ENCODE measurements at regions not wholly inside any gene's neighbourhood (a gene's known extent, or its start where the extent isn't known, plus 50 kb on each side); places are given as distances from the start of the nearest gene placed in this dataset.

- Histone ChIP-seq H3K36me3 (ENCODE audit: control insufficient read depth, insufficient read depth, low read length) (no peaks in the 10 kb centered on the region), H3K27me3 (ENCODE audit: control insufficient read depth, insufficient read depth, low read length) (no peaks in the 10 kb centered on the region), H3K4me3 (ENCODE audit: low read depth, low read length) (no peak overlapping the region), H3K9me3 (ENCODE audit: control insufficient read depth, insufficient read depth, low read length) (no peaks in the 10 kb centered on the region), H3K9ac (ENCODE audit: low read depth, low read length) (no peak overlapping the region), H3K4me1 (ENCODE audit: control insufficient read depth, insufficient read depth, low read length) (no peaks in the 10 kb centered on the region)
These were observed 1260.3 kb downstream of the EPHA7 start for GRCh38 chr6:92159046-92159445.

DNA sequence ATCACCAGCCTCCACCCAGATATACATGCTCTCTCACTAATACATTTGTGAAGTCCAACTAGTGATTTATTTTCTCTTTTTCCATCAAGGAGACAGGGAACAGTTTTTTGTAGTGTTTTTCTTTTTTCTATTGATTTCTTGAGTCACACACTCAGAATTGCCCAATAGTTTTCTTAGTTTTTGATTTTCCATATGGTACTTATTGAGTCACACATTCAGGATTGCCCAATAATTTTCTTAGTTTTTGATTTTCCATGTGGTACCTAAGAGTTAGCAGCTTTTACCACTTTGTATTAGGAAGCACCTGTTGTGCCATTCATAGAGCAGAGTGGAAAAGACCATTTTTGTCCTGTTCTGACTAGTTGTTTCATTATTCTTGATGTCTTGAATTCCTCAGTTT lies 1268.8 kb downstream of the EPHA7 start:
- Histone ChIP-seq H3K36me3 (ENCODE audit: control insufficient read depth, insufficient read depth, low read length) (no peaks in the 10 kb centered on the region), H3K4me3 (ENCODE audit: low read depth, low read length) (no peak overlapping the region), H3K9ac (ENCODE audit: low read depth, low read length) (no peak overlapping the region), H3K9me3 (ENCODE audit: control insufficient read depth, insufficient read depth, low read length) (no peaks in the 10 kb centered on the region), H3K27me3 (ENCODE audit: control insufficient read depth, insufficient read depth, low read length) (no peaks in the 10 kb centered on the region), H3K4me1 (ENCODE audit: control insufficient read depth, insufficient read depth, low read length) (no peaks in the 10 kb centered on the region)

- Histone ChIP-seq H3K9me3 (ENCODE audit: control insufficient read depth, insufficient read depth, low read length) (no peaks in the 10 kb centered on the region), H3K36me3 (ENCODE audit: control insufficient read depth, insufficient read depth, low read length) (no peaks in the 10 kb centered on the region), H3K4me1 (ENCODE audit: control insufficient read depth, insufficient read depth, low read length) (no peaks in the 10 kb centered on the region), H3K9ac (ENCODE audit: low read depth, low read length) (no peak overlapping the region), H3K27me3 (ENCODE audit: control insufficient read depth, insufficient read depth, low read length) (no peaks in the 10 kb centered on the region), H3K4me3 (ENCODE audit: low read depth, low read length) (no peak overlapping the region)
These were observed 1272.1 kb downstream of the EPHA7 start for GRCh38 chr6:92147246-92147645.

GRCh38 chr6:92139601-92140000 lies 1279.8 kb downstream of the EPHA7 start:
- Histone ChIP-seq H3K4me3 (ENCODE audit: low read depth, low read length) (no peak overlapping the region), H3K4me1 (ENCODE audit: control insufficient read depth, insufficient read depth, low read length) (no peaks in the 10 kb centered on the region), H3K27me3 (ENCODE audit: control insufficient read depth, insufficient read depth, low read length) (no peaks in the 10 kb centered on the region), H3K9ac (ENCODE audit: low read depth, low read length) (no peak overlapping the region), H3K9me3 (ENCODE audit: control insufficient read depth, insufficient read depth, low read length) (no peaks in the 10 kb centered on the region), H3K36me3 (ENCODE audit: control insufficient read depth, insufficient read depth, low read length) (no peaks in the 10 kb centered on the region)

- Histone ChIP-seq H3K36me3 (ENCODE audit: control insufficient read depth, insufficient read depth, low read length) (no peaks in the 10 kb centered on the region), H3K4me1 (ENCODE audit: control insufficient read depth, insufficient read depth, low read length) (no peaks in the 10 kb centered on the region), H3K4me3 (ENCODE audit: low read depth, low read length) (no peak overlapping the region), H3K9ac (ENCODE audit: low read depth, low read length) (no peak overlapping the region), H3K9me3 (ENCODE audit: control insufficient read depth, insufficient read depth, low read length) (no peaks in the 10 kb centered on the region), H3K27me3 (ENCODE audit: control insufficient read depth, insufficient read depth, low read length) (no peaks in the 10 kb centered on the region)
These were observed 1286.4 kb downstream of the EPHA7 start for GRCh38 chr6:92132957-92133356.

DNA sequence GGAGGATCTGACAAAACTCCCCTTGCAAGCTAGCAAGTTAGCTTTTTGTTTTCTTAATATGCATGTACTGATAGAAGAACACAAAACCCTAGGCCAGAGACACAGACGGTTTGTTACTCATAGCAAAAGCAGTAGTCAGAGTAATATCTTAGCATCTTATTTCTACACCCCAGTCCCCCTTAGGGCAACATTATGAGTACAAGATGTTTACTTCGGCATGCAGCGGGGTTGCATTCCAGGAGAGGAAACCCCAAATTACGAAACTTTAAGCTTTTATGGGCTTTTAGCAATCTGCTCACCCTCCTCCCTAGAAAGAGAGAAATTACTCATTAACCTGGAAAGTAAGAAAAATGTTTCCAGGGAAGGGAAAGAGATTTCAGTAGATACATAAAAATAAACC lies 1286.9 kb downstream of the EPHA7 start:
- H3K36me3 ChIP-seq (ENCODE audit: control insufficient read depth, insufficient read depth, low read length) = no peaks in the 10 kb centered on the region
- H3K27me3 ChIP-seq (ENCODE audit: control insufficient read depth, insufficient read depth, low read length) = no peaks in the 10 kb centered on the region
- no peak overlapping the region for H3K9ac ChIP-seq (ENCODE audit: low read depth, low read length)
- H3K4me1 ChIP-seq (ENCODE audit: control insufficient read depth, insufficient read depth, low read length) = no peaks in the 10 kb centered on the region
- H3K4me3 ChIP-seq (ENCODE audit: low read depth, low read length) = no peak overlapping the region
- H3K9me3 ChIP-seq (ENCODE audit: control insufficient read depth, insufficient read depth, low read length) = no peaks in the 10 kb centered on the region

DNA sequence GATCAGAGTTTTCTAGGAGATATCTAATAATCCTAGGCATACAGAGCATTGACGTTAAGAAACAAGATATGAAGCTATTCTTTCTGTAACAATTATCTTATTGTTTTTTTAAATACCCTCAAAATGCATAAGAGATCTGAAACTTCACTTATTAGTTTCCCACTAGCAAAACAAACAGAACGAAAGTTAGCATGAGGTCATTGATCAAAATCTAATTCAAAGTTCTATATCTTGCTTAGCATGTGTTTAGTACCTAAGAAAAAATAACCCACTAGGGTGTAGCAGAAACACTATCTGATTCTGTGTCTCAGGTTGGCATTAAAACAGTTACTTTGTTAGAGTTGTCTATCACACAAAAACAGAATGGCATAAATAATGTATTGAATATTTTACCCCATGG lies 1288.4 kb downstream of the EPHA7 start:
- Histone ChIP-seq H3K4me3 (ENCODE audit: low read depth, low read length) (no peak overlapping the region), H3K27me3 (ENCODE audit: control insufficient read depth, insufficient read depth, low read length) (no peaks in the 10 kb centered on the region), H3K9ac (ENCODE audit: low read depth, low read length) (no peak overlapping the region), H3K36me3 (ENCODE audit: control insufficient read depth, insufficient read depth, low read length) (no peaks in the 10 kb centered on the region), H3K9me3 (ENCODE audit: control insufficient read depth, insufficient read depth, low read length) (no peaks in the 10 kb centered on the region), H3K4me1 (ENCODE audit: control insufficient read depth, insufficient read depth, low read length) (no peaks in the 10 kb centered on the region)

DNA sequence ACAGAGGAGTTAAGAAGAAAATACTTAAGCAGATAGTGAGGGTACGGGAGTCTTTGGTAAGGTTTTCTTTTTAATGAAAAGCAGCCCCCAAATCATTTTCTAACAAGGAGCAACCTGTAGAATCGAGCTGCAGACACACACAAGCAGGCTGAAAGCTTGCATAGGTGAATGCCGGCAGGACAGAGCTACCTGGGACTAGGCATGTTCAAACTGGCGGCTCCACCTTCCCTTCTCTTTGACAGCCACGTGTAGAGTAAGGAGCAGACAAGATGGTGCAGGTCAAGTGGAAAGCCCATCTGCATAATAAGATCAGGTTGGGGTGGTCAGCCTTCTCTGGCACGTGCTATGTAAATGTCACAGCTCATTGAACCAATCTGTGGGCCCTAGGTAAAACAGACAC lies 1292.4 kb downstream of the EPHA7 start:
- Histone ChIP-seq H3K4me1 (ENCODE audit: control insufficient read depth, insufficient read depth, low read length) (no peaks in the 10 kb centered on the region), H3K9ac (ENCODE audit: low read depth, low read length) (no peak overlapping the region), H3K36me3 (ENCODE audit: control insufficient read depth, insufficient read depth, low read length) (no peaks in the 10 kb centered on the region), H3K4me3 (ENCODE audit: low read depth, low read length) (no peak overlapping the region), H3K9me3 (ENCODE audit: control insufficient read depth, insufficient read depth, low read length) (no peaks in the 10 kb centered on the region), H3K27me3 (ENCODE audit: control insufficient read depth, insufficient read depth, low read length) (no peaks in the 10 kb centered on the region)

GRCh38 chr6:92126088-92126487 lies 1293.3 kb downstream of the EPHA7 start:
- no peak overlapping the region for H3K4me3 ChIP-seq (ENCODE audit: low read depth, low read length)
- no peaks in the 10 kb centered on the region for H3K36me3 ChIP-seq (ENCODE audit: control insufficient read depth, insufficient read depth, low read length)
- no peaks in the 10 kb centered on the region for H3K27me3 ChIP-seq (ENCODE audit: control insufficient read depth, insufficient read depth, low read length)
- H3K9me3 ChIP-seq (ENCODE audit: control insufficient read depth, insufficient read depth, low read length) = no peaks in the 10 kb centered on the region
- no peaks in the 10 kb centered on the region for H3K4me1 ChIP-seq (ENCODE audit: control insufficient read depth, insufficient read depth, low read length)
- no peak overlapping the region for H3K9ac ChIP-seq (ENCODE audit: low read depth, low read length)

GRCh38 chr6:92125681-92126080 lies 1293.7 kb downstream of the EPHA7 start:
- Histone ChIP-seq H3K36me3 (ENCODE audit: control insufficient read depth, insufficient read depth, low read length) (no peaks in the 10 kb centered on the region), H3K4me3 (ENCODE audit: low read depth, low read length) (no peak overlapping the region), H3K9ac (ENCODE audit: low read depth, low read length) (no peak overlapping the region), H3K9me3 (ENCODE audit: control insufficient read depth, insufficient read depth, low read length) (no peaks in the 10 kb centered on the region), H3K27me3 (ENCODE audit: control insufficient read depth, insufficient read depth, low read length) (no peaks in the 10 kb centered on the region), H3K4me1 (ENCODE audit: control insufficient read depth, insufficient read depth, low read length) (no peaks in the 10 kb centered on the region)

DNA sequence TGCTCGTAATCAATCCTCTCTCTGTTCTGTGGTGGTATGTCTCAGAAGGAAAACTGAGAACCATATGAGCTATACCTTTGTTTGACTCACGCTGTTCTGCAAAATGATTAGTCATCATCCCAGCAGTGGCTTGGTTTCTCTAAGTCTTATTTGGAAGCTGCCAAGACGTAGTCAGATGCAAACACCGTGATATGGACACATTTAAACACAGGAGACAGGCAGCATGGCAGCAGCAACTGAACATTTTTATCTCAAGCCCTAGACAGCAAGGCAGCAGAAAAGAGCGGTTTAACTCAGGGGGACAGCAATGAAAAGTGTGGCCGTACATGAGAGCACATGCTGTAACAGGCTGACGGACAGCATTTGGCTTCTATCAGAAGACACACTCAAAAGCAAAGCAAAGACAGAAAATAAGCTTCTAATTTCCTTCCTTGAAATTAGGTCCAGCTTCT lies 1295.1 kb downstream of the EPHA7 start:
- no peaks in the 10 kb centered on the region for H3K36me3 ChIP-seq (ENCODE audit: control insufficient read depth, insufficient read depth, low read length)
- no peaks in the 10 kb centered on the region for H3K9me3 ChIP-seq (ENCODE audit: control insufficient read depth, insufficient read depth, low read length)
- H3K4me1 ChIP-seq (ENCODE audit: control insufficient read depth, insufficient read depth, low read length) = no peaks in the 10 kb centered on the region
- H3K27me3 ChIP-seq (ENCODE audit: control insufficient read depth, insufficient read depth, low read length) = no peaks in the 10 kb centered on the region
- no peak overlapping the region for H3K9ac ChIP-seq (ENCODE audit: low read depth, low read length)
- H3K4me3 ChIP-seq (ENCODE audit: low read depth, low read length) = no peak overlapping the region

DNA sequence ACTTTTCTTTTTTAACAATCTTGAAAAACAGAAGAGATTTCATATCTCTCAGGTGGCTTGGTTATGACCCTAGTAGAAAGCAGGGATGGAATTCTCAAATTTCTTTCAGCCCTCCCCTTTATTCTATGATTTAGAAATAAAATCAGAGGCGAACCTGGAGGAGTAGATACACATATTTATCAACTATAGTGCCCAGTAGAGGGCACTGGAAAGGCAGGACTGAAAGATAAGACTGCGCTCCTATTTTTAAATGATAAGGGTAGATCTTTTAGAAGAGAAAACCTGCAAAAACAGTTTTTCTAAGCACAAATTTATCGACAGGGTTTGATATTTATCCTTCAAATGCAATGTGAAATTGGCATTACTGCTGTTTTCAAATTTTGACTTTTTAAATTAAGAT lies 1296.6 kb downstream of the EPHA7 start:
- no peaks in the 10 kb centered on the region for H3K36me3 ChIP-seq (ENCODE audit: control insufficient read depth, insufficient read depth, low read length)
- no peak overlapping the region for H3K9ac ChIP-seq (ENCODE audit: low read depth, low read length)
- no peaks in the 10 kb centered on the region for H3K9me3 ChIP-seq (ENCODE audit: control insufficient read depth, insufficient read depth, low read length)
- H3K27me3 ChIP-seq (ENCODE audit: control insufficient read depth, insufficient read depth, low read length) = no peaks in the 10 kb centered on the region
- H3K4me3 ChIP-seq (ENCODE audit: low read depth, low read length) = no peak overlapping the region
- no peaks in the 10 kb centered on the region for H3K4me1 ChIP-seq (ENCODE audit: control insufficient read depth, insufficient read depth, low read length)

DNA sequence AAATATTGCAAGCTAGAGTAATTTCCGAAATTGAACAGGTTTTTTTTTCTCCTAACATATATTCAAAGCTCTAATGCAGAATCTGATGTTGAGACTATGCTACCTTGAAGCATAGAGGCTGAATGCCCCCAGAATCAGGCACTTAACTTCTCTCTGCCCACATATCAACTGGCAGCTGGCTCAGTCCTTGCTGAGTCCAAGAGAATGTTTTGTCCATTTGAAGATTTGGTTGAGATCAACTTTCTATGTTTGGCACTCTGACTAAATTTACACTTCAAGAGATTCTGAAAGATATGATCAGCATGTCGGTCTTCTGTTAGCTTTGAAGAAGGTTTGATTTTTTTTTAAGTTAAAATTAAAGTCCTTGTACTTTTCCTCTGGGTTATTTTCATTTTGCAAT lies 1298.1 kb downstream of the EPHA7 start:
- H3K9me3 ChIP-seq (ENCODE audit: control insufficient read depth, insufficient read depth, low read length) = no peaks in the 10 kb centered on the region
- H3K9ac ChIP-seq (ENCODE audit: low read depth, low read length) = no peak overlapping the region
- H3K4me1 ChIP-seq (ENCODE audit: control insufficient read depth, insufficient read depth, low read length) = no peaks in the 10 kb centered on the region
- H3K36me3 ChIP-seq (ENCODE audit: control insufficient read depth, insufficient read depth, low read length) = no peaks in the 10 kb centered on the region
- H3K27me3 ChIP-seq (ENCODE audit: control insufficient read depth, insufficient read depth, low read length) = no peaks in the 10 kb centered on the region
- H3K4me3 ChIP-seq (ENCODE audit: low read depth, low read length) = no peak overlapping the region
